ENCODE measurements at regions not wholly inside any gene's neighbourhood (a gene's known extent, or its start where the extent isn't known, plus 50 kb on each side); places are given as distances from the start of the nearest gene placed in this dataset.

DNA sequence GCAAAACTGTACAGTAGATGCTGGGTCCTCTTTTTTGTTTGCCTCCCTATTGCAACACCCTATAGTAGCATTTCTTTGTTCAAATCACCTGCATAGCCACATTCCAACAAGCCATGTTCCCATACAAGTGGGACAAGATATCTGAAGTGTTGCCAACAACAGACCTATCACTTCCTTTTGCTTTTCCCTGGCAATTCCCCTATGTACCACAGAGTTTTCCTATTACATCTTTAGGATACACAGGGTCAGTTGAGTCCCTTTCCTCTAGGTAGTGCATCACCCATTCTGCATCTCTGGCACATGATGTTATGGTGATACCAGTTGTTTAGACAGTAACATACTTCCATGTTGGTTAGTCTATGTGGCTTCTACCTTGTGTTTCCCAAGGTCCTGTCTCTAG lies 125.1 kb upstream of the FBXL7 start:
- TF ChIP-seq POLR2A (IDR thresholded peaks at IDR 0.05) = no peak
- TF ChIP-seq, protein P1, sequence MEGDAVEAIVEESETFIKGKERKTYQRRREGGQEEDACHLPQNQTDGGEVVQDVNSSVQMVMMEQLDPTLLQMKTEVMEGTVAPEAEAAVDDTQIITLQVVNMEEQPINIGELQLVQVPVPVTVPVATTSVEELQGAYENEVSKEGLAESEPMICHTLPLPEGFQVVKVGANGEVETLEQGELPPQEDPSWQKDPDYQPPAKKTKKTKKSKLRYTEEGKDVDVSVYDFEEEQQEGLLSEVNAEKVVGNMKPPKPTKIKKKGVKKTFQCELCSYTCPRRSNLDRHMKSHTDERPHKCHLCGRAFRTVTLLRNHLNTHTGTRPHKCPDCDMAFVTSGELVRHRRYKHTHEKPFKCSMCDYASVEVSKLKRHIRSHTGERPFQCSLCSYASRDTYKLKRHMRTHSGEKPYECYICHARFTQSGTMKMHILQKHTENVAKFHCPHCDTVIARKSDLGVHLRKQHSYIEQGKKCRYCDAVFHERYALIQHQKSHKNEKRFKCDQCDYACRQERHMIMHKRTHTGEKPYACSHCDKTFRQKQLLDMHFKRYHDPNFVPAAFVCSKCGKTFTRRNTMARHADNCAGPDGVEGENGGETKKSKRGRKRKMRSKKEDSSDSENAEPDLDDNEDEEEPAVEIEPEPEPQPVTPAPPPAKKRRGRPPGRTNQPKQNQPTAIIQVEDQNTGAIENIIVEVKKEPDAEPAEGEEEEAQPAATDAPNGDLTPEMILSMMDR (IDR thresholded peaks at IDR 0.05) = no peak
